ENCODE measurements at regions not wholly inside any gene's neighbourhood (a gene's known extent, or its start where the extent isn't known, plus 50 kb on each side); places are given as distances from the start of the nearest gene placed in this dataset.

DNA sequence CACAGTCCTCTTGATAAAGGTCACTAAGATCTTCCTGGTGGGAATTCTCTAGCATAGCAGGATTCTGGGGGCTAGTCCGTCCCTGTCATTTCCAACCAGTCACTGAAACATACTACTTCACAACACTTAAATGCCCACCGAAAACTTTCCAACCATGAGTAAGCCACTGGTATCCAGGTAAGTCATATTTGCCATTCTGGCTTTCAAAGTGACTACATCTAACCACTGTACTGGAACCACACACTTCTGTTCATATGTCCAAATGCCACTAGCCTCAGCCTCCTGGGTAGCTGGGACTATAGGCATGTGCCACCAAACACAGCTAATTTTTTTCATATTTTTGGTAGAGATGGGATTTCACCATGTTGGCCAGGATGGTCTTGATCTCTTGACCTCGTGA is 64.3 kb upstream of the VANGL1 start:
- DNase-seq = no peak

DNA sequence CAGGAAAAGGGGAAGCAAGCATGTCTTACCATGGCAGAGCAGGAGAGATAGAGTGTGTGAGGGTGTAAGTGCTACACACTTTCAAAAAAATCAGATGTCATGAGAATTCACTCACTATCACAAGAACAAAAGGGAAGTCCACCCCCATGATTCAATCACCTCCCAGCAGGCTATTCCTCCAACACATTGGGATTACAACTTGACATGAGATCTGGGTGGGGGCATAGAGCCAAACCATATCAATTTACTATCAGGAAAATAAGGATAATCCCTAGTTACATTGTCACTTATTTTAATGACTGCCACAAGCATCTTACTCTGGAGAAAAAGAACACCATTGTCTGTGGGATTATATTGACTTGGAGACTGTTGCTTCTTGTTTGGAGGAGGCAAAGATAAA is 66.1 kb upstream of the VANGL1 start:
- no peak for DNase-seq

DNA sequence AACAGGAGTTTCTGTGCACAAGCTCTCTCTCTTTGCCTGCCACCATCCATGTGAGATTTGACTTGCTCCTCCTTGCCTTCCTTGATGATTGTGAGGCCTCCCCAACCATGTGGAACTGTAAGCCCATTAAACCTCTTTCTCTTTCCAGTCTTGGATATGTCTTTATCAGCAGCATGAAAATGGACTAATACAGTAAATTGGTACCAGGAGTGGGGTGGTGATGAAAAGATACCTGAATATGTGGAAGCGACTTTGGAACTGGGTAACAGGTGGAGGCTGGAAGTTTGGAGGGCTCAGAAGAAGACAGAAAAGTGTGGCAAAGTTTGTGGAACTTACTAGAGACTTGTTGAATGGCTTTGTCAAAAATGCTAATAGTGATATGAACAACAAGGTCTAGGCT is 69.1 kb upstream of the VANGL1 start:
- DNase-seq = no peak

DNA sequence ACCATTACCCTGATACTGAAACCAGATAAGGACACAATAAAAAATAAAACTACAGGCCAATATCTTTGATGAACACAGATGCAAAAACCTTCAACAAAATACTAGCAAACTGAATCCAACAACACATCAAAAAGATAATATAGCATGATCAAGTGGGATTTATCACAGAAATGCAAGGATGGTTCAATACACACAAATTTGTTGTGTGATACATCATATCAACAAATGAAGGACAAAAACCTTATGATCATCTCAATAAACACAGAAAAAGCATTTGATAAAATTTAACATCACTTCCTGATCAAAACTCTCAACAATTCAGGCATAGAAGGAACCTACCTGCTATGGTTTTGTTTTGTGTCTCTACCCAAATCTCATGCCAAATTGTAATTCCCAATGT is 74.3 kb upstream of the VANGL1 start:
- no peak for DNase-seq

DNA sequence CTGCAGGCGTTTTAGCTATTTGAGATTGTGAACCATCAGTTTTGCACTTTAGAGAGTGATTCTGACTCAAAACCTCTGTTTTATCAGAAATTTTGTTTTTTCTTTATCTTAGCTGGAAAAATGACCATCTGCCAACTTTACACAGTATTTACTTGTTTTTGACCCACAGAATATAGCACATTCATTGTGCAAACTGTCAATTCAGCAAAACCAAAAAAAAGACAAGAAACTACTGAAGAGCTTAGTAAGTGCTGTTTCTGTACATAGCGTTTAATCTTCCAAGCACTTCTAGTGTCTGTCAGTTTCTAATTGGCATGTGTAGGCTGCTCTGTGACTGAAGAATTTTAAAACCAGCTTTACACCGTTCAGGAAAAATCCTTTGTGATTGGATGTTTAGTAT is 76.0 kb upstream of the VANGL1 start:
- no peak for DNase-seq

DNA sequence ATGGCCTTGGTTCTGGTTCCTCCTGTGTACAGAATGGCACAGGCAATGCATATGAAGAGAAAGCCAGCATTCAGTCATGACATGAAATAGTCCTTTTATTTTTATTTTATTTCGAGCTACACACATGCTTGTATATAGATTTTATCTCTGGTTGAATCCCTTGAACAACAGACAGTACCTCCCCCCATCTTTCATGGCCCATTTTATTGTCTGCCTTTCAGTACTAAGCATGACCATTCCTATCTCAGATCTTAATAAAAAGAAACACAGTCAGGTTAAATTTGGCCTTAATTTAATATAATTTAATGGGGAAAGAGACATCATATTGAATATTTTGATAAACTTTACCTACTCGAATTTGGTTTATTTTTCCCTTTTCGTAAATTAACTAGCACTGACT is 76.4 kb upstream of the VANGL1 start:
- no peak for DNase-seq

DNA sequence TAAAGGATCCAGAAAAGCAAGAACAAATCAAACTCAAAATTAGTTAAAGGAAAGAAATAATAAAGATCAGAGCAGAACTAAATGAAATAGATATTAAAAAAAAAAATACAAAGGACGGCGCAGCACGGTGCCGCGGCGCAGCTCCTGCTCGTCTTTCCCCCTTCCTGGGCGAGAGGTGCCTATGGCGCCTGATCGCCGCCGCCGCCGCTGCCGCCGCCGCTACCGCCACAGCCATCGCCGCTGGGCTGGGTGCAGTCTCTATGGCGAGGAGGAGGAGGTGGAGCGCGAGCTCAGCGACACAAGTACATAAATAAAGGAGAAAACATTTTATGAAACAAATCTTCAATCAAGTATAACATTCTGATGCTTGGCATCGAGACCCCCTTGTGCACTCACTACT is 77.6 kb upstream of the VANGL1 start:
- DNase-seq = no peak

DNA sequence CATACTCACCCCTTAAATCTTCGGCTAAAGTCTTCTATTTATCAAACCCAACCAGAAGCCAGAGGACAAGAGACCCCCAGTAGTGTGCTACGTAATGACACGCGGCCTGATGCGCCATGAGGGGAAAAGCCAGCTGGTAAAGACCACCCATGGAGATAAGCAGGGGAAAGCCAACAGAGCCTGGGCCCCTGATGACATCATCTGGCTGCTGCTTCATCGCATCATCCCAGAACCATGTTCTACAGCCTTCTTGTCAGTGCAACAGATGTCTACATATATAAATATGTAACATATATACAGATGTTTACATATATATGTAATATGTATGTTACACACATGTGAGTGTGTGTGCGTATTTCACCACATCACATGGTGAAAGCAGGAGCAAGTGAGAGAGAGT is 81.7 kb upstream of the VANGL1 start:
- DNase-seq = no peak

DNA sequence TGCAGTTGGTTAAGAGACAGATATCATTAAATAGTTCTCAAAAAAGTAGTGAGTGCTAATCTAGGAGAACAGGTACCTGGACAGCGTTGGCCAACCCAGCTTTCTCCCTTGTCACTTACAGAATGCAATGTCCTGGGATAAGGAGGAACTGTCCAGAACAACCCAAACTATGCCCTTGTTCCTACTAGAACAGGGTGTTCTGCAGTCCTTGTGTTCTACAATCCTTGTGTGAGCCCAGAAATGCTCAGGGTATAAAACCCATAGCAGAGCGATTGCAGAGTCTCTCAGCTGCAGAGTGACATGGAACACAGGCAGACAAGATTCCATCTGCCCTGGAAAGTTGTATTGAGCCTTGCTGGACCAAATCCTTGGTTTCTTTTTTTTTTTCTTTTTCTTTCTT is 83.5 kb upstream of the VANGL1 start:
- DNase-seq = no peak

DNA sequence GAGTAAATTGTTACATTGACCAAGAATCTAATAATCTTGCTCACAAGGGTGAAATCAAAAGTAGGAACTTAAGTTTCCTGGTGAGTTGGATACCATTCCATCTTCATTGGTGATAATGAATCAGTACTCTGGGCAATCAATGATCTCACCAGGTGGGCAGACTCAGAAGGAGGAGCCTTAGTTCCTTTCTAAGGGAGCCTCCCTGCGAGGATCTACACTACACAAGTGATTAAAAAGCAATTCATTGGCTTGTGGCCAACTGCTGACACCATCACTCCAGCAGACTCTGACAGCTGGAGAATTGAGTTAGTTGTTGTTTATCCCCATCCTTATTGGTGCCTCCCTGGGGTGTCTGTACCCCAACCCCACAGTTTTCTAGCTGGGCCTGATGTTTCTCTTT is 84.1 kb upstream of the VANGL1 start:
- DNase-seq = no peak

DNA sequence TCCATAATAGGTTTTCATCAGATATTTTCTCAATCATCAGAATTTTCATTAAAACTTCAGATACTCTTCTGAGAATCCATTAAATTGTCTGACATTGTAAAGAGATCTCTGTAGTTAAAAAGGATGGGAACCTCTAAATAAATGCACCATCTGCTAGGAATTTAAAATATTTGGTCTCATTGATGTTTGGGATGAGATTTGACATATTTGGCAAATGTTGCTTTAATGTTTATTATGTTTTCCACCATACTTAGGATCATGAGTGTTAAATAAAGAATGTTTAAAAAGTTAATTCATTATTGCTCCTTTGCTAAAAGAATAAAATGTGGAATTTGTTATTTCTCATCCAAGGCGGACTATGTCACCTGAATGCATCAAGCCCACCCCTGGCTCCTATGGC is 85.5 kb upstream of the VANGL1 start:
- DNase-seq = no peak

DNA sequence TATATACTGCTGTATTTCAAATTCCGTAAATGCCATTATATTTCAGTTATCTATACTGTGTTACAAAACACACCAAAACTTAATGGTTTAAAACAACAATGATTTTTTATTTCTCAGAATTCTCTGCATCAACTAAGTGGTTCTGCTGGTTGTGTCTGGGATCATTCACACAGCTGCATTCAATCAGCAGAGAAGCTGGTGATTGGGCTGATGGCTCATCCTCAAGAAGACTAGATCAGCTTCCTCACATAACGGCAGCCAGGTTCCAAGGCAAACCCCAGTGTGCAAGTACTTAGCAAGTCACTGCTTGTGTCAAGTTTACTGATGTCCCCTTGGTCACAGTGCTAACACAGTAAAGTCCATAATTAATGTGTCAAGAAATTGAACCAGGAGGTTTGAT is 86.3 kb upstream of the VANGL1 start:
- DNase-seq = no peak

DNA sequence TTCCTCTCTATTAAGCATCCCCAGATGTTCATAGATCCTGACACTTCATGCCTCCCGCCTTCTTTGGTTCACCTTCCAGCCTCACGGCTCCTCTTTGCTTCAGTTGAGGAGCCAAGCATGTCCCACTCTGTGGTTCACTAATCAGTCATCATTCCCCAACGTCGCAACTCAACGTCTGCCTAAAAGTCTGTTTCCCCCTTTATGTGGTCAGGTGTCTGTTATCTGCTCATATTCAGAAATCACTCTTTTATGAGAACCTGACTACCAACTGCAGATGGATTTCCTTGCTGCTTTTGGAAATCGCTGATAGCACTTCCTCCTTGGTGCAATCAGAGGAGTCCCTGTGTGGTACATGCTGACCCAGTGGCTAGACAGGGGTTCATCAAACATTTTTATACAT is 94.1 kb upstream of the VANGL1 start:
- no peak for DNase-seq

DNA sequence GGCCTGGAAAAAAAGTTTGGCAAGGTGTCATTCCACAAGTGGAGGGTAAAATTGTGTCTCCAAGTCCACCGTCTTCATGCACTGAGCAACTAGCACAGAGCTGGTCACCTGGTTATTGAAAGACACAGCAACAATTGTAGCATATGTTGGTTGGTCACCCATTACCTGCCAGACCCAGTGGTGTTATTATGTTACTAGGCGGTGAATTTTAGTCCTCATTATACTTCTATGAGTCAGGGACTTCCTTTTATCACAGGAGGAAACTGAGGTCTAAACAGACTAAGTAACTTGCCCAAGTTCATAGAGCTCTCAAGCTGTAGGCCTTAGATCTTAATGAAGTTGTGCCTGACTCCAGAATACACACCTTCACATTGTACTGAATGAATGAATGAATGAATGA is 94.9 kb upstream of the VANGL1 start:
- DNase-seq = no peak

DNA sequence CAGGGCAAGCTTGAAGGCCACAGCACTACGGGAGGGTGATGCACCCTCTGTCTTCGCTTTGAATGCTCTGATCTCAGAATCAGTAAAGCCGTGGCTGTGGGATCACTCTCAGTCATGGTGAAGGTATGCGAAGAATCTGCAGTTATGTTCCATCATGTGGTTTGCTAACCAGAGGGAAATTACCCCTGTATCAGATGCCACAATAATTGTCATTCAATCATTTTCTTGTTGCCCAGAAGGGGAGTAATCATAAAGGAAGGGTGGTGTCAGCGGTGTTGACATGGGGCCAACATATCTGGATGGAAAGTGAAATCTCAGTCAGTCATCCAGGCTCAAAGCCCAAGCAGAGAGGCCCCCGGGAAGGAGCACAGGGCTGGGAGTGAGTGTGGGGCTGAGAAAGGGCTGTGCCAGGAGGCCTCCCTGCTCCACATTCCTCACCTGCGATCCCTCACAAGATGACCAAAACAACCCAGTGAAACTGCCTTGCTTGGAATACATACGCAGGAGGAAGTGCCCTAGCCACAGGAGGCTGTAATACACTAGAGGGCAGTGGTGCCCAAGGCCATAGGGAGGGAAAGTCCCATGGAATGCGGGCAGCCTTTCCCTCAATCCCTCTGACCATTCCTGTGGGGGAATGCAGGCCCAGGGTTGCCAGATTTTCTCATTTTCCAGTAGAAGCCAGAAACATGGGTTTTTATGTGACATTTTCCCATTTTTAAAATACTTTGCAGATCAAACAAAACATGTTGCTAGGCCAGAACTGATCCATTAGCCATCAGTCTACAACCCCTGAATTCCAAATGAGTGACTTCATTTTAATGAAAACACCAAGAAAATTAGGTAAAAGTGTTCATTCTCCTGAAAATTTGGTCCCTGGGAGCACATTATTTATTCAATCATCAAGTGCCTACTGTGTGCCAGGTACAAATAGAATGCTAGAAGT is 95.7 kb upstream of the VANGL1 start:
- no peak for DNase-seq

DNA sequence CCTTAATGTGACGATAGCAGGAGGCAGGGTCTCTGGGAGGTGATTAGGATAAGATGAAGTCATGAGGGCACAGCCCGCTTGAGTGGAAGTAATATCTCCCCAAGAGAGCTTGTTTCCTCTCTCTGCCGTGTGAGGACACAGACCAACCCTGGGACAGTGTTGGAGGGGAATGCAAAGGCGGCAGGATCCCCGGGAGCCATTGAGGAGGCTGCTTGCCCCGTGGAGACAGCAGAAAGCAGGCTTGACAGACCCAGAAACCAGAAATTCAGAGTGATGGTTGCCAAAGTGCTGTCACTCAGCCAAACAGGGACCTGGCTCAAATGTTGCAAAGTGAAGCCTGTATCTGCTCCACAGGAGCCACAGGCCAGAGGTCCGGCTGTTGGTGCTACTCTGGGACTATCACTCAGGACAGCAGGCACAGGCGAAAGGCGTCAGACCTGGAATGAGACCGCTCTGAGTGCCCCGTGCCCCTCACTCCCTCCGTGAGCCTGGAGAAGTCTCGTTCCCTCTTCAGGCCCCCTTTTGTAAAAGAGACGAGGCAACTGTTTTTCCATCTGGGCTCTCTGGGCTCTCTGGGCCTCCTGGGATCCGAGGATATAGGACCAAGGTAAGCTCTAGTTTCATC is 96.6 kb upstream of the VANGL1 start:
- DNase-seq = no peak

DNA sequence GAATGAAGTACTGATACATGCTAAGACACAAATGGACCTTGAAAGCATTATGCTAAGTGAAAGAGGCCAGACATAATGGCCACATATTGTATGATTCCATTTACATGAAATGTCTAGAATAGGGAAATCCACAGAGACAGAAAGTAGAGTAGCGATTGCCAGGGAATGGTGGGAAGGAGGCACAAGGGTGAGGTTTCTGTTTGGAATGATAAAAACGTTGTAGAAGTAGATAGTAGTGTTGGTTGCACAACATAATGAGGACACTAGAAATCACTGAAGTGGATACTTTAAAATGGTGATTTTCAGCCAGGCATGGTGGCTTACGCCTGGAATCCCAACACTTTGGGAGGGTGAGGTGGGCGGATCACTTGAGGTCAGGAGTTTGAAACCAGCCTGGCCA is 97.6 kb upstream of the VANGL1 start:
- no peak for DNase-seq

DNA sequence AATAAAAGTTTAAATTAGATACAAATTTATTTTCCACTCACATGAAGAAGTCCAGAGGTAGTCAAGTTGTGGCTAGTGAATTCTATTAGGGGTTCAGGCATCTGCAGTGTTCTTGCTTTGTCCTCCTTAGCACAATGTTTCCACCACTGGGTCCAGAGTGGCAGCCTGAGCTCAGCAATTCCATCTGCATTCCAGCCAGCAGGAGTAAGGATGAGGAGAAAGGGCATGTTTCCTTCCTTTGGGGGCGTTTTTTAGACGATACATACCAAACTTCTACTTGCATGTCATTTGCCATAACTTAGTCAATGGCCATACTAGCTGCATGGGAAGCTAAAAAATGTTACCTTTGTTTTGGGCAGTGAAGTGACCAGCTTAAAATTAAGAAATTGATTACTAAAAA is 98.5 kb upstream of the VANGL1 start:
- no peak for DNase-seq

DNA sequence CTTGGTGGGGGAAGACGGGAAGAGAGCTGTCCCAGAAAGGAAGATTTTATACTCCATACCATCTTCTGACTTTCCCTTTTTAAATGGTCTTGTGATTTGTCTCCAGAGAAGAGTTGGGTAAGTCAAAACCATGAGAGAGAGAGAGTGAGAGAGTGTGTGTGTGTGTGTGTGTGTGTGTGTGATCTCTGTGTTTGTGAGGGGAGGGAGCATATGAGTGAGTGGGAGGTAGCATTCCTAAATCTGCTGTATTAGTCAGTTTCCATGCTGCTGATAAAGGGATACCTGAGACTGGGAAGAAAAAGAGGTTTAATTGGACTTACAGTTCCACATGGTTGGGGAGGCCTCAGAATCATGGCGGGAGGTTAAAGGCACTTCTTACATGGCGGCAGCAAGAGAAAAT is 102.0 kb upstream of the VANGL1 start:
- DNase-seq = no peak

DNA sequence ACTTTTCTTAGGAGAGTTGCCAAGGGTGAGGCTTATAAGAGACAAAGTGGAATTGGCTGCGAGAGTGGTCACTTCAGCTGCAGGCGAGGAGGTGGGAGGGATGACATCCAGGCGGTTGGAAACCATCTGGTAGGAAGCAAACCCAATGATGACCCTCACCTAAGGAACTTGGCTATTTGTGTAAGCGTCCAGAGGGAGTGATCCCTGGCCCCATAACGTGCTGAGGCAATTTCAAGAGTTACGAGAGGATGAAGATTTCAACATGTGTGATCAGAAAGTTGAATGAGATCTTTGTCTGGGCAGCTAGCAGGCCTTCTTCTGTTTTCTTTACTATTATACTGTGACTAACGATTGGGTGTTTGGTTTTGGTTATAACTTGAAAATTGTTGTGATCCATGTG is 102.7 kb upstream of the VANGL1 start:
- DNase-seq = no peak

DNA sequence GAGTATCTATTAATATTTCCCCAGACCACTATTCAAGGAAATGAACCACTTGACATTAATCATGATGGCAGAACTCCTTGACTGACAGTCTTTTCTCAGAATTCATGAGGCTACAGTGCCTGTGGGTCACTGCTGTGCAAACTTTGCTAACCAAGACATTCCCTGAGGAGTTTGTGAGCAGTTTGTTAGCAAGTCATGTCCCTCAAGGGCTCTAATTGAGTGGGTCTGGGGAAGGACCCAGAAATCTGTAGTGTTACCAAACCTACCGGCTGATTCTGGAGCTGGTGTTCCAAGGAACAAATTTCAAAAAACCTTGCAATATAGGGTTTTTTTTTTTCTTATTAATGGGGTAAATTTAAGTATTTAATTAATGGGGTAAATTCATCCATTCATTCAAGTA is 103.2 kb upstream of the VANGL1 start:
- no peak for DNase-seq

DNA sequence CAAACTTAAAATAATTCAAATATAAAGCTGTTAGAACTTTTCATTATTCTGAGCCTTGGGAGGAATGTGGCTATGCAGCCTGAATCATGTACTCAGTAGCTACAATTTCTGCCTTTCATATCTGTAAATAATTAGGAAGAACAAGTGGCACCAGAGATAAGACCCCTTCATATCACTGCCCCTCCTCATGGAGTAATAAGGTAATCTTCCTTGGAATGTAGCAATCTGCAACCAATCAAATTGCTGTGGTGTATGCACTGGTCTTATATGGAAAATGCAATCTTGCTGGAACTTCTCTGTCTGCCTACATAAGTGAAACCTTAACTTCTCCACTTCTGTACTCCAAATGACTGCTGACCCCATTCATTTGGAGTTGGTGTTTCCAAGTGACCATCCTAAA is 104.4 kb upstream of the VANGL1 start:
- DNase-seq = no peak

DNA sequence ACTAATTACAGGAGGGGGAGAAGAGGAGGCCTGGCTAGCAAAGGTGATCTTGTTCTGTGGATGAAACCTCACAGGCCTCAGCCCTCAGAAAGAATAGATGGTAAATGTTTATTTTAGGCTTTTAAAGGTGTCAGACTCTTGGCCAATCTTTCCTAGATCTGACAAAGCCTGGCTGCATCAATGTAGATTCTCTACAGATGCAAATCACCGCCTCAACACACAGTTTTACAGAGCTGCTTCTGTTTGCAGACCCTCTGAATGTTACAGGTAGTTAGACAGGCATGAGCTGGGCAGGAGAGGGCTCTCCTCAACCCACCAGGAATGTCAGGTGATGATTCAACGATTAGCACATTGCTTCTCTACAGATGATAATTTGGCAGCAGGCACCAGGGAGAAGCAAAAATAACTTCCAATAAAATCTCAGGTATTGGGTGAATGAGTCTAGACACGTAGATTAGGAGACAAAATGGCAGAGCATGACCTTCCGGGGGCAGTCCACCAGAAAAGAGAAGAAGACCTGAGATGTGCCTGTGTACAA is 105.4 kb upstream of the VANGL1 start:
- DNase-seq = no peak

DNA sequence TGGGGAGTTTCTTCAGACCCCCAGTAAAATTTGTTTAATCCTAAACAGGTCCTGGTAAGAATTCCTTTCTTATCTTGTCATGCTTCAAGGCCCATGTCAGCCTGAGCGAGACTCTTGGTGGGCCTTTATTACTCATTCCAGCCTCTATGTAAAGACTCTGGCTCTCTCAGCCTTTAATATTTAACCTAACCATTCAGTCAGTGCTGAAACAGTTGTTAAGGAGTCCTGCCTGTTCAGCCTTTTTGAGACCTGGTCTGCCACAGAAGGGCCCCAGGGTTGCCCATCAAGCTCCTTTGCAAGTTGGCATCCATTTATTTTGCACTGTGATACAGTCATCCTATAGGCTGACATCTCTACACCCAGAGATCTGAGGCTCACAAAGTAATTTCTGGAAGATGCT is 107.7 kb upstream of the VANGL1 start:
- DNase-seq = no peak
